Urothelium cell line (cell line): ENCODE measurements at regions not wholly inside any gene's neighbourhood (a gene's known extent, or its start where the extent isn't known, plus 50 kb on each side); places are given as distances from the start of the nearest gene placed in this dataset.

Experiments used
- DNase-seq: peaks from one replicate; pipeline ENCODE4 v3.0.0; 2011; ENCODE audit warnings: low spot score, mixed read lengths
- FAIRE-seq: peaks from 2 replicates; lab custom pipeline; 2011; peaks lifted over from hg19 to GRCh38; lab: Jason Lieb, UNC

DNA sequence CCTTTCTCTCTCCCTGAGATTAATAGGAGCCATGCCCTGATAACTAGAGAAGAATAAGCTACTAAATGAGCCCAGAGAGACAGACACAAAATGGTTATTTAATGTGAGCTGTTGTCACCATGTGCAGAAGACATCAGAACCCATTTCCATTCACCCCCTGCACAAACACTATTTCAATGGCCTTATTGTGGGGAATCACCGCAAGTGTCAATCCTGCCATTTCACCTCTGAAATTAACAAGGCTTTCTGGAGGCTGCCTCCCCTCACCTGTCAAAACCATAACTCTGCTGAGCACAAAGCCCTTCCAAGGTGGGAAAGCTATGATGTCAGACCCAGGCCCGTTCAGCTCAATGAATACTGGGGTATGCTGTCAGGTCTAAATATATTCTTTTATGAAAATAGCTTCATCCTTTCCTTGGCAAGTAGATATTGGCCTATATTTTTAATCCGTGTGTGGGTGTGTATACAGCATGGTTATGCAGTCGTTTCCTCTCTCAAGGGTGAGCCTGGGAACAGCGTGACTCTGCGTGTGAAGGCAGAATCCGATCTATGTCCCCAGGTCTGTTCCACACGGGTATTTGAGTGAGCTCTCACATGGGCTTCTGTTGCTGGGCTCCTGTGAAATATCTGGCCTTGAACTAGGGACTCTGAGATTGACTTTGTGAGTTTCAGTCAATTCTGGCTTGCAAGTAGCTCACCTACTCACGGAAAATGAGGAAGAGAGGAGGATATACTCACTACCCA is 266.3 kb downstream of the FBXW7 start:
- FAIRE-seq: no peak
- no peak for DNase-seq

DNA sequence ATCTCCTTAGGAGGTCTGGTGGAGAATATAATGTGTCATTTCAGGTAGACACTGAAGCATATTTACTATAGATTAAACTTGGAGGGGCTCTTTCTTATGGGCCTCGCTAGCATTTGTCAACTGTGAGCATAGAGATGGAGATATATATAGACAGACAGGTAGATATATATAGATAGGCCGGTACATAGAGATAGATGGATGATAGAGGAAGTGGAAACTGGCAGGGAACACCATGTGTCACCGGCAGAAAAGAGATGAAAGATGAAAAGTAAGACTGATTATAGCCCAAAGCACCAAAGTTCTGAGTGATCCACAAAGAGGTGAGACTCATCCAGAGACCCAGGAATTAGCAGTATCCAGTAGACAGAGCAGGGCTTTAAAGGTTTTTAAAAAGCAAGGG is 268.1 kb downstream of the FBXW7 start:
- FAIRE-seq: no peak
- DNase-seq: no peak

DNA sequence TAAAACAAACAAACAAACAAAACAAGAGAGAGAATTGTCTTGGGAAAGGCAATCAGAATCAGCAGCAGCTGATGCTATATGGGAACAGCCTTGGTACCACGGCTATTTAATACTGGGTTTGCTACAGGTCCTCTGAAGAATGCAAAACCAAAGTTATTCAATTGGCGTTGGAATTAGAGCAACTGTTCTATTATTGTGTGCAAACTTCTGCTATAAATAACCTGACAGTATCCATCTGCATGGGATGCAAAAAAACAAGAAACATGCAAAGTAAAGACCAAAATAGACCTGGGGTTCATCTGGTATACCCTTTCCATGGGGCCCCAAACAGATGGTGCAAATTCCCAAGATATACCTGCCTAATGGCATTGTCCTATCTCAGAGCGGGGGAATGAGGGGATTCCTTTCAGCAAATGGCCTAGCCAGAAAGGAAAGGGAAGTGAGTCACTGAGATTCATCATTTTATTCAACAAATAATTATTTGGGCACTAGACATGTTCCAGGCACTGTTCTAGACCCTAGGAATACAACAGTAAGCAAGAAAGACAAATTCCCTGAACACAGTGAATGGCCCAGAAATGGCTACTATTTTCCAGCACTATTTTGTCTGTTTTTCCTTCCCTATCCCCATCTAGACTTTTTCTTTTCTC is 268.9 kb downstream of the FBXW7 start:
- FAIRE-seq: no peak
- DNase-seq: no peak

DNA sequence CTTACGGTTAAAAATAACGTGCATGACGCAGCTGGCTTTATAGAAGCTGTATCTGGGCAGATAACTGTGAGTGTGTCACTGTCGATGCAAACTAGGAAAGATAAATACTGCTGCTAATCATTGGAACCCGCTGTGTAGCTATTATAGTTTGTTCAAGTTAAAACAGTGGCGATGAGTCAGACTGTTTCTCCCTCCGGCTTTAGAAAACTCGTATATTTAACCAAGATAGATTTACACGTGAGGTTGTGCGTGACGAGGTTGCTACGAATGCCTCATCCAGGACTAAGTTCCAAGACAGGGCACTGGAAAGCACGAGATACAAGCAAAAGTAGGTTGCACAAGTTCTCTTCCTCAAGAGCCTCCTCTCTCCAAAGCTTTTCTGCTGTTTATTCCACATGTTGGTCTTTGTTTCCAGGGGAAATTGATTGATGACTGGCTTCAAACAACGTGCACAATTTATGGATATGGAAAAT is 270.7 kb downstream of the FBXW7 start:
- no peak for FAIRE-seq
- DNase-seq: peak; percentile 23

DNA sequence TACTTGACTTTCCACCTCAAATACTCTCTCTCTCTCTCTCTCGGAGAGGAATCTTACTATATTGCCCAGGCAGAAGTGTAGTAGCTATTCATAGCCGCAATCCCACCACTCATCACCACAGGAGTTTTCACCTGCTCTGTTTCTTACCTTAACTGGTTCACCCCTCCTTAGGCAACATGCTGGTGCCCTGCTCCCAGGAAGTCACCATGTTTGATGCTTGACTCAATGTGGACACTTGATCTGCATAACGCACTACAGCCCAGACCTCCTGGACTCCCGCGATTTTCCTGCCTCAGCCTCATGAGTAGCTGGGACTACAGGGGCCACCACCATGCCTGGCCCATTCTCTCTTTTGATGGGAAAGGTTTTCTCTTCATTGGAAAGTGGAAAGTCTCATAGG is 271.8 kb downstream of the FBXW7 start:
- FAIRE-seq: no peak
- no peak for DNase-seq

DNA sequence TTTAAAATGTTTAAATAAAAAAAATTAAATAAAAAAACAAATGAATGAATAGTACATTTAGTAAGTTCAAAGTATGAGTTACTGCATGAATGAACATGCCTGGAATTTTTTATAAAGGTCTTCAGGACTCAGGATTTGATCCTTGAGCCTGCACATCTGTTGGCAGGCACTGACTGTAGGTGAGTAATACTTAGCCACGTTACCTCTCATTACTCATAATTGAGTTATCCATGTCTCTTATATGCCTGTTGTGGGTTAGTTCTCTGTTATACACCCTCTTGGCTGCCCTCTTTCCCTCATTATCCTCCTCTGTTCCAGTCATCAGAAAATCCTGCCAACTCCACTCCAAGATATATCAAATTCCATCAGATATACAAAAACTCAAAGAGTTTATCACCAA is 276.0 kb downstream of the FBXW7 start:
- FAIRE-seq (no peak), DNase-seq (peak; percentile 66)

DNA sequence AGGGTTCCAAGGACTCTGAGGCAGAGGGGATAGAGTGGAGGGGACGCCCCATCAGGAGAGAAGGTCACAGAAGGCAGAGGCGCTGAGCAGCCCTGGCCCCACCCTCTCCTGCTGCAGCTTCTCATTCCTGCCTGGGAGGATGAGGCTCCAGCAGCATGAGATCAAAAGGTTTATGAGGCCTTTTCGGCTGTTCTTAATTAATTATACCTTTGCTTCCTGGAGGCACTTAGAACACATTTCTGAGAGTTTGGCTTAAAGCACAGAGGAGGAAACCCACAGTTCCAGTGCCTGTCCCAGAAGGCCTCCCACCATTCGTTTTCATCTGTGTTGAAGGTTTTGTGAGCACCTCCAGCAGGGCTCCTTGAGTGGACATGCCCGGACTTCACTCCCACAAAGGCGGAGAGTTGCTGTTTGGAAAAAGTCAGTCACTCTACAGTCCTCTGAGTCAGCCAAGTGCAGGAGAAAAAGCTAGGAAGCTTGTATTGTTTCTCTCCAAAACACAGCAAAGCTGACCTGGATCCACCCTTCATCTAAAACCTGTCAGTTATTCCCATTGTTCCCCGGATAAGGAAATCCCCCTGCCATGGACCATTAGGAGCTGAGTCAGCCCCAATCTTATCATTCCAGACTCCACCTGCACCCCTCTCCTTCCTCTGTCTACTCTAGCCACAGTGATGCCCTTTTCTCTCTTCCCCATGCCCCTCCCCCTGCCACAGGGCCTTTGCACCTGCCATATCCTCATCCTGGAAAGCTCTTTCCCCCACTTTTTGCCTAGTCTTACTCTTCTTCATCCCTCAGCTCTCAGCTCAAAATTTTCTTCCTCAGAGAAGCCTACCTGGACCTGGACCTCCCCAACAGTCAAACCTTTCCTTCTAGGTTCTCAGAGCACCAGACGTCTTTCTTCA is 276.8 kb downstream of the FBXW7 start:
- FAIRE-seq (no peak), DNase-seq (peak; percentile 50)

DNA sequence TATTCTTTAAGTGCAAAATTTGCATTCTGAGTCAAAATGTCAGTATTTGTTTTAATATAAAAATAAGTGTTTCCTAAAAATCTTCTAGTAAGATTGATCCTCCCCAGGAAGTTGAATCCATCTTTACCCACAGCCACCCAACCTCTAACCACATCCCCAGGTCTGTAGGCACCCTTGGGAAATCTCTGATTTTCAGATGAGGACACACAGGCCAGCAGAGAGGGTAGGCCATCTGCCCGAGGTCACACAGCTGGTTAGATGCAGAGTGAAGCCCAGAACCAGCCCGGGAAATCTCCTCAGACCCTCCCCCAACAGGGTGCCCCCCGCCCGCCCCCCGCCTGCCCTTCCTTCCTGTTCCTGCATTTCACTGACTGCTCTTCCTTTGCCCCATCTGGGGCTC is 277.5 kb downstream of the FBXW7 start:
- FAIRE-seq (no peak), DNase-seq (no peak)

DNA sequence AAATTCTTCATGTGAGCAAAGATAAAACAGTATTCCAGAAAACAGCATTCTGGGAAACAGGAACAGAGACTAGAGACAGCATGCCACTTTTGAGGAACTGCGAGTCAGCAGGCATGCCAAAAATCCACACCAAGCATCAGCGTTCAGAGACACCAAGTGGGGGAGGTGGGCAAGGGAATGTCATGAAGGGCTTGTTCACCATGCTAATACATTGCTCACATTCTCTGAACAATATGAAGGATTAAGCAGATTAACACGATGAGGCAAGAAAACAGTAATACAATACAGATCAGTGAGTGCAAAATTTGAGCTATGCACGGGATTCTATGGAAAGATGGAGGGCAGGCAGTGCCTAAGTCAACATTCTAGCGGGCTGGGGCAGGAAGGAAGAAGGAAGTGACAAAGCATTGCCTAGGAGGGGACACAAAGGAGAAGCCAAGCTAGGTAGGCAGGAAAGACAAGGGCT is 278.3 kb downstream of the FBXW7 start:
- FAIRE-seq (no peak), DNase-seq (no peak)

DNA sequence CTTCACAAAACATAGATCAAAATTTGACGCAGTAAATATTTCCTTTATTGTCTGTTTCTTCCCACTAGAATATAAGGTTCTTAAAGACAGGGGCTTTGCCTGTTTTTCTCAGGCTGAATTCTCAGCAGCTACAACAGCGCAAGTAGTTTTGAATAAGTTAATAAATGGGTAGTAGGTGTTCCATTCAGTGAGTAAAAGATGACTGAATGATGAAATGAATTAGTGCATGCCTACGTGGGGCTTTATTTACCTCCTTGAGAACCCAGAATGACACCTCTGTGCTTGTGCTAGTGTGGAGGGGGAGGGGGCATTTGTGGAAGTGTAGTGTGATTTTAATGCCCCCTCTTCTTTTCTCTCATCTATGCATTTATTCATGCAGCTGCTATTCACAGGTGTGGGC is 278.9 kb downstream of the FBXW7 start:
- FAIRE-seq (no peak), DNase-seq (no peak)

DNA sequence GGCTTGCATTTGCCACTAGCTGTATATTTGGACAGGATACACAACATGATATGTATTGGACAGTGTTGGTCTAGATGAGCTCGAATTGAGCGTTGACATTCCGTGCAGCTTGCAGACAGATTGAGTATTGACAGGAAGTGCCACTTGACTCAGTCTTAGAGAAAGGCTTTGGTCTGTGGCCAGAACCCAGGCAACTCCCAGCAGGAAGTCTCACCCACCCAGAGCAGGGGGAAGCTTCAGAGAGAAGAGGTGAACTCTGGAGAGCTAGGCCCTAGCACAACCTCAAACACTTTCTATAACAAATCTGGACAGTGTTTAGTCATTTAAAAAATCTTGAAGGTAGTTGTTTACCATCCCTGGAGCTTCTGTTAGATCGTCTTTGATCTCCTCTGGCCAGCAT is 280.5 kb downstream of the FBXW7 start:
- DNase-seq (peak; percentile 58), FAIRE-seq (no peak)

DNA sequence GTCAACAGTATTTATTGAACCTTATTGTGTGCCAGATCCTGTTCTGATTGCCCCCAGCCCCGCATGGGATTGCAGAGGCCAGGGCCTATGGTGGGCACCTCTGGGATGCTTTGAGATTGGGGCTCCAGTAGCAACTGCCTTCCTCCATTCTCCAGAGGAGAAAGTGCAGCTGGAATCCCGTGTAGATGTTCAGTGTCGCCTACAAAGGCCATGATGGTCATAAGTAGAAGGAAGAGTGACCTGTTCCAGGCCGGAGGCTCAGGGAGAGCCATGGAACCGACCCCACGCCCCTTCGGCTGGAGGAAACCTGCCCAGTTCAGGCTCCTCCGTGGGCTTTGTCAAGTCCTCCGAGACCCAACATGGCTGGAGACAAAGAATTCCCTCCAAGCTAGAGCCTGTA is 287.5 kb downstream of the FBXW7 start:
- no peak for FAIRE-seq
- no peak for DNase-seq

DNA sequence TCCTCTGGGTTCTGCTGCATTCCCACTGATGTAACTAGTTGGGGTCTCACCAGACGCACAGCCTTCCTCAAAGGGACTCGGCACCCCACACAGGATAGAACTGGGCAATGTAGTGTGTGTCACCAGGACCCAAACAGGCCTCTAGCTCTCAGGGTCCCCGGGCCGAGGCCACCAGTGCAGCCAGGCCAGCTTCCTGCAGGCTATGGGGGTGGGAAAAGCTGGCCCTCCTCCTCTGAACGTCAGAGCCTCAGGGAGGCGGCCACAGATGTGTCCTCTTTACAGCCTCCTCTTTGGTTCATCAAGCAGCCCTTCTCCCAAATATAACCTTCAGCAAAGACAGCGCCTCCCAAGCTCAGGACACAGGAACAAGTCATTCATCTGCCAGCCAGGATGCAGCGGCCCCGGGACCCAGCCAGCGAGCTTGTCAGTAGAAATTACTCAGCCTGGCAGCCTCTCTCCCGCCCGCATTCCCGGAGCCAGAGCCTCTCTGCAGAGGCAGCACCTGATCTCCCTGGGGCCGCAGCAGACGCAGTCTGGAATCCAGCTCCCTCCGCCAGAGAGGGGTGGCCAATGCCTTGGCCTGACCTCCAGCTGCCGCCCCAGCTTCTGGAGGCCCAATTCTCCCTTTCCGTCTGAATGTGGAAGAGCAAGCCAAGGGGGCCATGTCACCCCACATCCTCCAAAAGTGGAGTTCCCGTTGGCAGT is 288.5 kb downstream of the FBXW7 start:
- FAIRE-seq (no peak), DNase-seq (no peak)

DNA sequence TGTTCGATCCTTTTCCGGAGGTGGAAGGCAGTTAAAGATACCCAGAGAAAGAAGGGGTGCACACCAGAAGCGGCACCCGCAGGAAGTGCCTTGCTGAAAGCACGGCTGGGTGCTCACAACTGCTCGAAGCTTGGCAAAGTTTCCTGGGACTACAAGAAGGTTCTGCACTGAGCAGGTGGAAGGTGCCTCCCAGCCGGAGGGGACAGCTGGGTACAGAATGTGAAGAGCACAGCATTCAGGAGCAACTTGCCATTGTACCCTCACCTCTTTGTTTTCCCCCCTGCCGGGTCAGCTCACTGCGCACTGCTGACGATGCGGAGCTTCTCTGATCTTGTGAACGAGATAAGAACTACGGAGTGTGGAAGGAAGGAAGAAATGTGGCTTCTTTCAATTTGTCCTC is 289.2 kb downstream of the FBXW7 start:
- DNase-seq: no peak

DNA sequence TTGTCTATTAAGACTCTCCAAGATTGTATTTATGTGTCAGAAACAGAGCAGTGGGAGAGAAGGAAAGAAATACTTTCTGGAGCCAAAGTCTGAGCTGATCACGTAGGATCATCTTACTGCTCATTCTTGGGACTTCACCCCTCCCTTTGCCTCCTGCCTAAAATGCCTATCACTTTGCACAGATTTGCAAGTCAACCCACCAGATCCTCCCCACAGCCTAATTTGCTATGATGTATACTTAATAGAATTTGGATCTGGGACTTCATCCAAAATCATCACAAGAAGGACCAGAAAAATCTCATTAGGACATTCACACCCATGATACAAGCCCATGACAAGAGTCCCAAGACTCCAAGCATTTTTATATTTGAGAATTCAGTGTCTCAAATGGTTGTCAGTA is 290.2 kb downstream of the FBXW7 start:
- DNase-seq (no peak), FAIRE-seq (no peak)

More for the DNA sequence above, 289.2 kb downstream of the FBXW7 start:
- no peak for FAIRE-seq

DNA sequence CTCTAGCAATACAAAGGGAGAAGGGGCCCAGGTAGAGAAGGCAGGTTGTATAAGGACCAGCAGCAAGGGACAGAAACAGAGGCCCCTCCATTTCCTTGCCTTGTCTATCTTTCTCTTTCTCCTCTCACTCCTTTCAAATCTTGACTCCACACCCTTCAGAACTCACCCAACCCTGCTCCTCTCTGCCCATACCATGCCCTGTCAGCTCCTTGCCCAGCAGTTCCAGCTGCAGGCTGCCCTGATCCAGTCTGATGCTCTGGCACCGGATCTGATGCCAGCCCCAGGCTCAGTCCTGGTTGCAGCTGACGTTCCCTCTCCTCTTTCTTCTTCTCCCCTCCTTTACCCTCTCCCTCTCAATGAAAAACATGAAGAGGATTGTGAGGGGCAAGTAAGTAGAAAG is 291.2 kb downstream of the FBXW7 start:
- no peak for DNase-seq
- no peak for FAIRE-seq

DNA sequence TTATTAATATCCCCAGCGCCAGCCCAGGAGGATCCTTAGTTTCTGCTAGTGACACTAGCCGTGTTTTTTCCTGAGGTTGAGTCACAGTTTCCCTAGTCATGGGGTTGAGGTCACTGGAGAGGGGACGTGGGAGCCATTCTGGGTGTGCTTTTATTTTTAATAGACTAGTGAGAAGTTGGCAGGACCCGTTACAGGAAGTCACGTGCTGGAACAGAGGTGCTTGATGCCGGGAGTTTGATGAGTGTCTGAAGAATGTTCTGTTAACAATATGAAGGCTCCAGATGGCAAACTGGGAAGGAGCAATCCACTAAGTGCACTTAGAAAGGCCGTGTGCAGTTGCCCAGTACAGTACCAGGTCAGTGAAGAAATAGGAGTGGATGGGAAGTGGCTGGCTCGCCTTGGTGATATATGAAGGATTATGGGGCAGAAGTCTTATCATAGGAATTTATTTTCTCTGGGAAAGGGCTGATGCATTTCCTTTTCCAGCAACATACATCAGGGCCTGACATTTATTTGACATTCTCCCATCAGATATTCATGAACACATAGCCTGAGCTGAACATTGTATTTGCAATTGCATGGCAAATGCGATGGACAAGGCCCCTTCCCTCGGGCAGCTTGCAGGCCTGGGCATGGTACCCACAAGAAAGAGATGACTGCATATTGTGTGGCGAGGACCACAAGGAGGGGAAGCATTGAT is 291.8 kb downstream of the FBXW7 start:
- no peak for DNase-seq

DNA sequence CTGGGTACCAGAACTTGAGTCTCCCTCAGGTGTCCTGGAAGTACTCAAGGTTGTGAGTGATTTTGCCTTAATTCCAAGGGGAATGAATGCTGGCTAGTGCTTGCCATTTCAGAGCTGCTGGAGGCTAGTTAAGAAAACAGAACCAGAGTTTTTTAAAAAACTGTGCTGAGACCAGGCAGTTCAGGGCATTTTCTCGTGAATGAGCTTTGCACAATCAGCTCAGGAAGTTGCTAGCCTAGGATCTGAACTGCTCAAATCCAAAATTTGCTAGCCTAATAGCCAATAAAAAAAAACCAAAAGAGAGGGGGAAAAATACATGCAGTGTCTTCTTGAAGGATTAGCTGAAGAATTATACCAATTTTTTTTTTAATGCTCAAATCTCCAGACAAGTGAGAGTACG is 292.7 kb downstream of the FBXW7 start:
- no peak for FAIRE-seq
- DNase-seq: no peak

More for the DNA sequence above, 291.8 kb downstream of the FBXW7 start:
- no peak for FAIRE-seq

DNA sequence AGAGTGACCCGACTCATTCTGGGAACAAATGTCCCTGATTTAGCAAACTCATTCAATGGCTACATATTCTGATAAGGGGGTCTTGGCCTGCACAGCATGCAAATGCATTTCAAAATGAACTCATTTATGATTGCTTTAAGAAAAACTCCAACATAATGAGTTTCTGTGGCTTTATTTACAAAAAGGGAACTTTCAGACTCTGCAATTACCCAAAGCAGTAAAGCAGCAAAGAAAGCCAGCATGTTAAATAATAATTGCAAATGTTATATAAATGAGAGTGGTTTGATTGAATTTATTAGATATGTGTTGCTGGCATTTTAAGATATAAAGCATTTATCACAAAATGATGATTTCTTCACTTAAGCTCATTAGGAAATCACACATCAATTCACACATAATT is 295.7 kb downstream of the FBXW7 start:
- DNase-seq (no peak), FAIRE-seq (no peak)

DNA sequence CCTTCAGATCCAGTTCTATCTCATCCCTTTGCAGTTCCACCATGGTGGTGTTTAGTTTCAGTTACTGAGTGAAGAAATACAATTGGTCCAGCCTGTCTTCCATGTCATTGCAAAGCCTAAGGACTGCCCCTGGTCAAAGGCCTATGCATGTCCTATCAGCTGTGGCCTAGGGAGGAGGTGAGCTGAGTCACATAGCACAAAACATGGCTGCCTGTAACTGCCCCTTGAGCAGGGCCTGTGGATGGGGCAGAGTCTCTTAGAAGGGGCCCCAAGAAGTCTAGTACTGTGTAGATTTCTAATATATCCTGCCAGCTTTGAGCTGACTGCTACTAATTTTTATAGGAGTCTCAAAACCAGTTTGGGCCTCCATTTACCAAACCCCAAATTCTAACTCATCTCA is 296.7 kb downstream of the FBXW7 start:
- FAIRE-seq: no peak

More for the DNA sequence above, 296.7 kb downstream of the FBXW7 start:
- DNase-seq: no peak
